Calu3 (cell line): ENCODE measurements at regions not wholly inside any gene's neighbourhood (a gene's known extent, or its start where the extent isn't known, plus 50 kb on each side); places are given as distances from the start of the nearest gene placed in this dataset.

Source experiments
- BruUV-seq: library from RNA; stranded (reverse); fragments of 400-500 nt; replicated peaks from 2 replicates; lab custom pipeline; 2021; lab: Mats Ljungman, UMichigan
- CTCF ChIA-PET: fragments of 300-600 bp; sonication (Branson Sonifier 250); formaldehyde crosslinking; loops from one replicate; lab custom pipeline; 2022; ENCODE audit warnings: antibody characterized with exemption; lab: Charles Lee
- DNase-seq: peaks from one replicate; pipeline ENCODE4 v3.0.0; 2022
- H3K27ac Mint-ChIP-seq: one replicate; pipeline ENCODE4 v1.8.0; 2022; ENCODE audit warnings: mixed read lengths; ENCODE audit not compliant: unreplicated experiment
- H3K27me3 Mint-ChIP-seq: one replicate; pipeline ENCODE4 v1.8.0; 2022; ENCODE audit warnings: mixed read lengths; ENCODE audit not compliant: unreplicated experiment
- H3K36me3 Mint-ChIP-seq: one replicate; pipeline ENCODE4 v1.8.0; 2022; ENCODE audit warnings: mild to moderate bottlenecking, moderate library complexity, mixed read lengths; ENCODE audit not compliant: insufficient read depth, unreplicated experiment
- H3K4me1 Mint-ChIP-seq: one replicate; pipeline ENCODE4 v1.8.0; 2022; ENCODE audit warnings: mild to moderate bottlenecking, low read depth, mixed read lengths; ENCODE audit not compliant: unreplicated experiment
- H3K4me3 Mint-ChIP-seq: one replicate; pipeline ENCODE4 v1.8.0; 2022; ENCODE audit warnings: mild to moderate bottlenecking, low read depth, moderate library complexity, mixed read lengths; ENCODE audit not compliant: unreplicated experiment
- H3K9me3 Mint-ChIP-seq: one replicate; pipeline ENCODE4 v1.8.0; 2022; ENCODE audit warnings: low read depth, mixed read lengths; ENCODE audit not compliant: unreplicated experiment
- CTCF ChIP-seq: fragments of 200-600 bp; IDR thresholded peaks from one replicate; pipeline ENCODE4 v1.8.0; 2022; ENCODE audit warnings: antibody characterized with exemption; ENCODE audit not compliant: unreplicated experiment
- intact Hi-C: fragments of 100-400 bp; cut with micrococcal nuclease; formaldehyde crosslinking; loops from one replicate; pipeline ENCODE4 v1.10.0; 2022; ENCODE audit not compliant: unreplicated experiment

GRCh38 chr12:33672836-33673577, 233.4 kb upstream of the SYT10 start:
- Mint-ChIP-seq H3K9me3 (no peaks in the 10 kb centered on the region), H3K4me3 (no peak overlapping the region), H3K4me1 (no peaks in the 10 kb centered on the region), H3K27ac (no peak overlapping the region), H3K27me3 (no peaks in the 10 kb centered on the region), H3K36me3 (no peaks in the 10 kb centered on the region)
- BruUV-seq, result no TSS peak
- no peak for TF ChIP-seq CTCF
- DNase-seq, result no peak
- CTCF ChIA-PET, result no interaction called here
- intact Hi-C loops, result no loop called here

GRCh38 chr12:33676866-33677265, 237.2 kb upstream of the SYT10 start:
- no peak for DNase-seq
- no TSS peak for BruUV-seq
- no peaks in the 10 kb centered on the region for H3K27me3 Mint-ChIP-seq

DNA sequence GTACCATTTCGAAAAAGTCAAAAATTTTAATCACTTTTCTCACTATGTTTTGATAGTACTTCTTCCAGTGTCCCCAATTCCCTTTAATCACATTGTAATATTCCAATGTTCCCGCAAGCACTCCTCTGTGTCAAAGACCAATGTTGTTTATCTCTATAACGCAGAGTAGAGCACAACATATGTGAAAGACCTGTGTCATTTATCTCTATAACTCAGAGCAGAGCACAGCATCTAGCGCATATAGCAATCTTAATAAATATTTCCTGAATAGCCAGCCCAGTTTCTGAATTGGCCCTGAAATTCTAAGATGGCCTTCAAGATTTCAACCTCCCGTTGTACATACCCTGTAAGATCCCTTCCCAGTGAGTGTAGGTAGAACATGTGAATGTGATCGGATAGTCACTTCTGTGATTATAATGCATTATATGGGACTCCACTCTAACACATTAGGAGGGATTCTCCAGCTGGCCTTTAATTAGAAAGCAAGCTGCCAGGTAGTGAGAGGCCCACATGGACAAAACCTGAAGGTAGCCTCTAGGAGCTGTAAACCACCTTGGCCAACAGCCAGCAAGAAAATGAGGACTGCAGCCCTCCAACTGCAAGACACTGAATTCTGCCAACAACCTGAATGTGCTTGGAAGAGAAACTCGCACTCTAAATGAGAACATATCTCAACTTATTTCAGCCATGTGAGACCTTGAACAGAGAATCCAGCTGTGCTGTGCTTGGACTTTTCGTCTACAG, 238.8 kb upstream of the SYT10 start:
- Mint-ChIP-seq H3K4me3 (no peak overlapping the region), H3K36me3 (no peaks in the 10 kb centered on the region), H3K27ac (no peak overlapping the region), H3K9me3 (no peaks in the 10 kb centered on the region), H3K27me3 (no peaks in the 10 kb centered on the region), H3K4me1 (no peaks in the 10 kb centered on the region)
- CTCF ChIA-PET, result no interaction called here
- no peak for TF ChIP-seq CTCF
- intact Hi-C loops, result no loop called here
- no peak for DNase-seq
- BruUV-seq, result no TSS peak

More at GRCh38 chr12:33676866-33677265, 237.2 kb upstream of the SYT10 start:
- H3K36me3 Mint-ChIP-seq, result no peaks in the 10 kb centered on the region
- no peaks in the 10 kb centered on the region for H3K9me3 Mint-ChIP-seq
- intact Hi-C loops, result no loop called here
- H3K27ac Mint-ChIP-seq, result no peak overlapping the region
- H3K4me1 Mint-ChIP-seq, result no peaks in the 10 kb centered on the region
- CTCF ChIA-PET, result interaction anchor here (0.7 kb wide), 1 partner anchor 16 kb away, joined by 3 read pairs; no protein-coding TSS in a partner anchor
- no peak overlapping the region for H3K4me3 Mint-ChIP-seq
- TF ChIP-seq CTCF, result no peak

DNA sequence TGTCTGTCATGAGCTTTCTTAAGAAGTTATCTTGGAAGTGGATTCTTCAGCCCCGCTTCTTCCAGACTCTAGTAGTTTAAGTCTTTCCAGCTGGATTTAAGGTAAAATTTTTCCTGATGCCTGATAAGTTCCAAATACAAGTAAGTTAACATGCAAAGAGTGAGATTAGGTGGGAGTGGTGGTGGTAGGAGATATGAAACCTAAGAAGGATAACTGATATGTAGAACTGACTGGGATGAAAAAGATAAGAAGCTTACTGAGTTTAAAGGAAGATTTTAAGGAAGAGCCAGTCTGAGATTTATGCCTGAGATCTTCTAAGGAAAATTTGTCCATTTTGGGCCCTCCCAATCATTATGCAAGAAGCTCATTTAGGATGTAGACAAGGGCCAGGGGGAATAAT, 250.9 kb upstream of the SYT10 start:
- TF ChIP-seq CTCF, result no peak
- CTCF ChIA-PET, result no interaction called here
- Mint-ChIP-seq H3K36me3 (no peaks in the 10 kb centered on the region), H3K27ac (no peak overlapping the region), H3K4me1 (no peaks in the 10 kb centered on the region), H3K9me3 (no peaks in the 10 kb centered on the region), H3K4me3 (no peak overlapping the region), H3K27me3 (no peaks in the 10 kb centered on the region)
- intact Hi-C loops, result loop anchor here (10.0 kb wide), 1 partner anchor 46 kb away; no protein-coding TSS in a partner anchor
- no TSS peak for BruUV-seq
- DNase-seq, result no peak
